ENCODE measurements at regions not wholly inside any gene's neighbourhood (a gene's known extent, or its start where the extent isn't known, plus 50 kb on each side); places are given as distances from the start of the nearest gene placed in this dataset.

GRCh38 chr15:94066811-94067210, 164.6 kb upstream of the MCTP2 start (continued):
- TF ChIP-seq GABPA (IDR thresholded peaks at IDR 0.05; ENCODE audit: borderline replicate concordance, insufficient read depth, low read length), result no peak
- no peak for TF ChIP-seq EZH2 (IDR thresholded peaks at IDR 0.05; ENCODE audit: low read depth, low read length, severe bottlenecking)
- TF ChIP-seq PHF8 (conservative IDR thresholded peaks at IDR 0.05; ENCODE audit: low read depth, low read length), result no peak
- TF ChIP-seq CHD1 (IDR thresholded peaks at IDR 0.05; ENCODE audit: low read depth, low read length), result no peak
- TF ChIP-seq RAD21 (IDR thresholded peaks at IDR 0.05 in 1 of 2, conservative IDR thresholded peaks at IDR 0.05 in 1 of 2; ENCODE audit: low read depth in 2 of 2, low read length in 2 of 2), result no peak
- no peak for TF ChIP-seq USF2 (IDR thresholded peaks at IDR 0.05; ENCODE audit: low read length)
- no peak for TF ChIP-seq RNF2 (IDR thresholded peaks at IDR 0.05; ENCODE audit: borderline replicate concordance, low read depth, low read length, missing control alignments, poor library complexity, severe bottlenecking)

All from H1 (cell line).